GM19035 (cell line): ENCODE measurements at regions not wholly inside any gene's neighbourhood (a gene's known extent, or its start where the extent isn't known, plus 50 kb on each side); places are given as distances from the start of the nearest gene placed in this dataset.
"Not testable (repeated sequence)": the region's sequence is repeated elsewhere in the genome, so short reads cannot be mapped to it uniquely, and the experiment has no call there.

ENCODE experiments used
- ATAC-seq: cut with Tn5 transposase; IDR thresholded peaks from one replicate; pipeline ENCODE4 v1.9.1; 2021; ENCODE audit not compliant: unreplicated experiment

DNA sequence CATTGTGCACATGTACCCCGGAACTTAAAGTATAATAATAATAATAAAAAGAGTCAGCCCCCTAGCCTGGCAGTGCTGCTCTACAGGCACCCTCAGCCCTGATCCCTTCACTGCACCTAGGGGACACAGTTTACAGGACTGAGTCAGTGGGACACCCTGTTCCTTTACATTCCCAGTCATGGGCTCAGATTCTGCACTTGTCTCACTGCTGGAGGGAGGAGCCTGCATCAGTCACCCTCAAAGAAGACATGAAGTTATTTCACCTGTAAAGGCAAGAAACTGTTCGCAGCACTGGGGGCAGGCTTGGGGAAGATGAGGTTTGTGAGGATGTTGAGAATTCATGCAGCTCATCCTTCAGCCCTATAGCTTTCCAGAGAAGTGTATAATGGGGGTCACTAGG lies 50.7 kb upstream of the VPREB1 start:
- no peak for ATAC-seq

GRCh38 chr22:22193462-22193861 lies 51.1 kb upstream of the VPREB1 start:
- not testable (repeated sequence) for ATAC-seq

DNA sequence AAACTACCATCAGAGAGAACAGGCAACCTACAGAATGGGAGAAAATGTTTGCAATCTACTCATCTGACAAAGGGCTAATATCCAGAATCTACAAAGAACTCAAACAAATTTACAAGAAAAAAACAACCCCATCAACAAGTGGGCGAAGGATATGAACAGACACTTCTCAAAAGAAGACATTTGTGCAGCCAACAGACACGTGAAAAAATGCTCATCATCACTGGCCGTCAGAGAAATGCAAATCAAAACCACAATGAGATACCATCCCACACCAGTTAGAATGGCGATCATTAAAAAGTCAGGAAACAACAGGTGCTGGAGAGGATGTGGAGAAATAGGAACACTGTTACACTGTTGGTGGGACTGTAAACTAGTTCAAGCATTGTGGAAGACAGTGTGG lies 51.6 kb upstream of the VPREB1 start:
- ATAC-seq: not testable (repeated sequence)

GRCh38 chr22:22189796-22190195 lies 54.8 kb upstream of the VPREB1 start:
- ATAC-seq: not testable (repeated sequence)

GRCh38 chr22:22187863-22188262 lies 56.7 kb upstream of the VPREB1 start:
- not testable (repeated sequence) for ATAC-seq

- no peak for ATAC-seq
Measured at GRCh38 chr22:22187299-22187698, 57.3 kb upstream of the VPREB1 start.

DNA sequence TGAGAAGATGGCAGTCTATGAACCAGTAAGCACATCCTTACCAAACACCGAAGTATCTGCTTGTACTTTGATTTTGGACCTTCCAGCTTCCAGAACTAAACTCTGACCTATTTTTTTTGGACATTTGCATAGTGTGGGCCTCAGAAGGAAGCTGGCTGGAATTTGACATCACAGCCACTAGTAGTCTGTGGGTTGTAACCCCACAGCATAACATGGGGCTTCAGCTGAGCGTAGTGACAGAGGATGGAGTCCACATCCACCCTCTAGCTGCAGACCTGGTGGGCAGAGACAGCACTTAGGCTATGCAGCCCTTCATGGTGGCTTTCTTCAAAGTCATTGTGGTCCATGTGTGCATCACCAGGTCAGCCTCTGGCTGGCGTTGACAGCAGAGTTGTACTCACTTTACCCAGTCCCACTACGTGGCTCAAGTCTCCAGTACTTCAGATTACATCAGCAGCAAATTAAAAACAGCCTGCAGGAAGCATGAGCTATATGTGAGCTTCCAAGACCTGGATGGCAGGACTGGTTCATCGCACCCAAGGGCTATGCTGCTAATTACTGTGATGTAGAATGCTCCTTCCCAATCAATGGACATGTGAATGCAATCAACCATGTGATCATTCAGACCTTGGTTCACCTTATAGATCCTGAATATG lies 58.6 kb upstream of the VPREB1 start:
- ATAC-seq: no peak

DNA sequence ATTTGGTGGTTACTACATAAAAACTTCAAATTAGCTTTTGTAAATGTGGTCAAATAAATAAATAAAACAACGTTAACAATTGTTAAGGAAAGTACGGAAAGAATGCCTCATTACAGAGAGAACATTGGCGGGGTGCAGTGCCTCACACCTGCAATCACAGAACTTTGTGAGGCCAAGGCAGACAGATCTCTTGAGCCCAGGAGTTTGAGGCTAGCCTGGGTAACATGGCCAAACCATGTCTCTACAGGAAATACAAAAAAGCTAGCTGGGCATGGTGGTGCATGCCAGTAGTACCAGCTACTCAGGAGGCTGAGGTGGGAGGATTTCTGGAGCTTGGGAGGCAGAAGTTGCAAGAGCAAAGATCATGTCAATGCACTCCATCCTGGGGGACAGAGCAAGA lies 59.4 kb upstream of the VPREB1 start:
- ATAC-seq: no peak

GRCh38 chr22:22184277-22184807 lies 60.2 kb upstream of the VPREB1 start:
- no peak for ATAC-seq

DNA sequence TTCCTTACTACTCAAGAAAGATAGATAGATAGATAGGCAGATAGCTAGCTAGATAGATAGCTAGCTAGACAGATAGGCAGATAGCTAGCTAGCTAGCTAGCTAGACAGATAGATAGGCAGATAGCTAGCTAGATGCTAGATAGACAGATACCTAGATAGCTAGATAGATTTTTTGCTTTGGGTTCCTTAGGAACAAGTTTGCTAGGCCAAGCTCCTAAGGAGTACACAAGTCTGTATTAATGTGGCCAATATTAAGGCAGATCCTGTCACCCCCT lies 61.7 kb upstream of the VPREB1 start:
- ATAC-seq: no peak

DNA sequence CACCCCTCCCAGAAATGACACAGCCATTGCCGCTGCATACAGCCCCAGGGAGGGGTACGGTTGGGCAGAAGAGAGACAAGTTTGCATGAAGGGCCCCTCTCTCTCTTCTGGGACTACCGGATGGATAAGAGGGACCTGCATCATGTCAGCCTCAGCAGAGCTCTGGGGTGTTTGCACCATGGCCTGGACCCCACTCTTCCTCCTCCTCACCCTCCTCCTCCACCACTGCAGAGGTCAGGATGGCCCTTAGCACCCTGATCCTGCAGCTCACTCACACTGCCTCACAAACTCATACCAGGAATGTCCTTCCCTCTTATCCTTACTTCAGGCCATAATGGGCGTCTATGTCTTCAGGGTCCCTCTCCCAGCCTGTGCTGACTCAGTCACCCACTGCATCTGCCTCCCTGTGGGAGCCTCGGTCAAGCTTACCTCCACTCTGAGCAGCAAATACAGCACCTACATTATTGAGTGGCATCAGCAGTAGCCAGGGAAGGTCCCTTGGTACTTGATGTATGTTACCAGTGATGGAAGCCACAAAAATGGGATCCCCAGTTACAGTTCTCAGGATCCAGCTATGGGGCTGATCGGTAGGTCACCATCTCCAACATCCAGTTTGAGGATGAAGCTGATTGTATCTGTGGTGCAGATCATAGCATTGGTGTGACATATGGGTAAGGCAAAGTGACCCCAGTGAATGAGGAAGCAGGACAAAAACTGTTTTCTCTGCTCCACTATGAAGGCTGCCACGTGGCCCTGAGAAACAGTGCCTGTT lies 62.2 kb upstream of the VPREB1 start:
- no peak for ATAC-seq

DNA sequence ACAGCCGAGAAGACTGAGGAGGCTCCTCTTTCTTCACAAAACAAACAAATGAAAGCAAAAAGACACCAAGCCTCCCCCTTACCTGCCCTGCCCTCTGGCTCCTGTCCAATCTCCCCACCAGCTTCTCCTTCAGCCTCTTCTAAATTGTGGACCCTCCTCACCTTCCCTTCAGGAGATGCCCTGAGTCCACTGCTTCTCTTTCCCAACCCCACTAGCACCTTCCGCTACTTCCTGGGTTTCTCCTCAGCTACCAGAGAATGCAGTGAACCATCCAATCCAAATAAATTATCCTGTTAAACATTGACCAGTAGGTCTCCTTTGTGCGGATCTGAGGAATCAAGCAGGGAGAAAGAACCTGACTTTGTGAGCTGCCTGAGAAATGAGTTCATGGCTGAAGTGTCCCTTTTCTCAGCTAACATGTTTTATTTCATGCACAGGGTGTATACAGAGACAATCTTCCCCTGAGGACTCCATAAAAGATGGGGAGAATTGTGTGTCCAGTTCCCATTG lies 63.2 kb upstream of the VPREB1 start:
- no peak for ATAC-seq

- ATAC-seq: no peak
Measured at GRCh38 chr22:22180738-22181285, 63.8 kb upstream of the VPREB1 start.

GRCh38 chr22:22179858-22180257 lies 64.7 kb upstream of the VPREB1 start:
- no peak for ATAC-seq

- ATAC-seq: no peak
Measured at GRCh38 chr22:22178992-22179391, 65.6 kb upstream of the VPREB1 start.

GRCh38 chr22:22178355-22178965 lies 66.1 kb upstream of the VPREB1 start:
- ATAC-seq: no peak

- ATAC-seq: no peak
Measured at GRCh38 chr22:22176929-22177616, 67.5 kb upstream of the VPREB1 start.

DNA sequence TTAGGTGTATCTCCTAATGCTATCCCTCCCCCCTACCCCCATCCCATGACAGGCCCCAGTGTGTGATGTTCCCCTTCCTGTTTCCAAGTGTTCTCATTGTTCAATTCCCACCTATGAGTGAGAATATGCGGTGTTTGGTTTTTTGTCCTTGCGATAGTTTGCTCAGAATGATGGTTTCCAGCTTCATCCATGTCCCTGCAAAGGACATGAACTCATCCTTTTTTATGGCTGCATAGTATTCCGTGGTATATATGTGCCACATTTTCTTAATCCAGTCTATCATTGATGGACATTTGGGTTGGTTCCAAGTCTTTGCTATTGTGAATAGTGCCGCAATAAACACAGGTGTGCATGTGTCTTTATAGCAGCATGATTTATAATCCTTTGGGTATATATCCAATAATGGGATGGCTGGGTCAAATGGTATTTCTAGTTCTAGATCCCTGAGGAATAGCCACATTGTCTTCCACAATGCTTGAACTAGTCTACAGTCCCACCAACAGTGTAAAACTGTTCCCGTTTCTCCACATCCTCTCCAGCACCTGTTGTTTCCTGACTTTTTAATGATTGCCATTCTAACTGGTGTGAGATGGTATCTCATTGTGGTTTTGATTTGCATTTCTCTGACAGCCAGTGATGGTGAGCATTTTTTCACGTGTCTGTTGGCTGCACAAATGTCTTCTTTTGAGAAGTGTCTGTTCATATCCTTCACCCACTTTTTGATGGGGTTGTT lies 71.5 kb upstream of the VPREB1 start:
- not testable (repeated sequence) for ATAC-seq

GRCh38 chr22:22171357-22172218 lies 73.0 kb upstream of the VPREB1 start:
- no peak for ATAC-seq
